ENCODE measurements at regions not wholly inside any gene's neighbourhood (a gene's known extent, or its start where the extent isn't known, plus 50 kb on each side); places are given as distances from the start of the nearest gene placed in this dataset.

GRCh38 chr12:65637774-65638173, 186.5 kb upstream of the HMGA2 start:
- ChIA-PET CTCF (no interaction called here), POLR2A (interaction anchor here (1.4 kb wide), 1 partner anchor 186 kb away, joined by 3 read pairs; the partner anchor contains the start of gene HMGA2), RAD21 (ENCODE audit: low non-redundant PET in 1 of 2, low total read pairs in 2 of 2, uncharacterized antibody in 2 of 2, unreplicated experiment in 2 of 2) (no interaction called here)
- Histone ChIP-seq H3K36me3 (ENCODE audit: control insufficient read depth in 1 of 2, insufficient read depth in 2 of 2, low read length in 2 of 2) (no peaks in the 10 kb centered on the region; a peak in 1 of 4 replicates), H3K9ac (ENCODE audit: low read length) (no peak overlapping the region), H3K9me3 (ENCODE audit: control insufficient read depth in 1 of 2, insufficient read depth in 1 of 2, low read depth in 1 of 2, low read length in 2 of 2) (no peaks in the 10 kb centered on the region), H3K4me2 (ENCODE audit: low read length) (no peak overlapping the region), H3K9me2 (ENCODE audit: insufficient read depth) (no peaks in the 10 kb centered on the region), H3K4me3 (replicated peaks in 1 of 2; ENCODE audit: low read depth in 1 of 2, low read length in 2 of 2) (no peak overlapping the region), H2AFZ (ENCODE audit: low read depth, low read length, poor library complexity, severe bottlenecking) (no peak overlapping the region), H3K27me3 (ENCODE audit: insufficient read depth, low read length) (no peaks in the 10 kb centered on the region), H3K27ac (ENCODE audit: low read depth, low read length) (peak overlapping the region; percentile 11; the same call in 1 of the 2 replicates), H3K4me1 (ENCODE audit: control insufficient read depth in 1 of 2, insufficient read depth in 2 of 2, low read length in 2 of 2) (peaks cover 54 to 75% of the 10 kb centered on the region in 2 experiments), H3K79me2 (ENCODE audit: insufficient read depth, low read length) (peaks cover 22% of the 10 kb centered on the region; the same call in 1 of the 2 replicates), H4K20me1 (ENCODE audit: insufficient read depth) (no peaks in the 10 kb centered on the region)
- TF ChIP-seq YY1 (IDR thresholded peaks at IDR 0.05; ENCODE audit: extremely low read depth, insufficient replicate concordance, low read depth, low read length) (no peak), ATF3 (IDR thresholded peaks at IDR 0.05) (no peak), TCF7L2 (IDR thresholded peaks at IDR 0.05; ENCODE audit: borderline replicate concordance, extremely low read depth, insufficient read depth, insufficient read length) (no peak), POLR2AphosphoS5 (IDR thresholded peaks at IDR 0.05; ENCODE audit: low read depth, low read length) (no peak)
- intact Hi-C loops (cut with micrococcal nuclease): no loop called here
- no peak for DNase-seq (ENCODE audit: low read depth, low spot score)
- no TSS peak for BruUV-seq (replicated peaks)
- ATAC-seq: no peak

GRCh38 chr12:65638324-65638723, 186.0 kb upstream of the HMGA2 start:
- Histone ChIP-seq H4K20me1 (ENCODE audit: insufficient read depth) (no peaks in the 10 kb centered on the region), H3K4me3 (replicated peaks in 1 of 2; ENCODE audit: low read depth in 1 of 2, low read length in 2 of 2) (no peak overlapping the region), H3K4me2 (ENCODE audit: low read length) (no peak overlapping the region), H3K27me3 (ENCODE audit: insufficient read depth, low read length) (no peaks in the 10 kb centered on the region), H3K9ac (ENCODE audit: low read length) (no peak overlapping the region), H3K79me2 (ENCODE audit: insufficient read depth, low read length) (peaks cover 22% of the 10 kb centered on the region; the same call in 1 of the 2 replicates), H3K36me3 (ENCODE audit: control insufficient read depth in 1 of 2, insufficient read depth in 2 of 2, low read length in 2 of 2) (no peaks in the 10 kb centered on the region; a peak in 1 of 4 replicates), H2AFZ (ENCODE audit: low read depth, low read length, poor library complexity, severe bottlenecking) (no peak overlapping the region), H3K4me1 (ENCODE audit: control insufficient read depth in 1 of 2, insufficient read depth in 2 of 2, low read length in 2 of 2) (peaks cover 53 to 76% of the 10 kb centered on the region in 2 experiments), H3K9me2 (ENCODE audit: insufficient read depth) (no peaks in the 10 kb centered on the region), H3K9me3 (ENCODE audit: control insufficient read depth in 1 of 2, insufficient read depth in 1 of 2, low read depth in 1 of 2, low read length in 2 of 2) (no peaks in the 10 kb centered on the region), H3K27ac (ENCODE audit: low read depth, low read length) (peak overlapping the region; percentile 73)
- no peak for DNase-seq (ENCODE audit: low read depth, low spot score)
- CTCF ChIA-PET: no interaction called here
- POLR2A ChIA-PET: no interaction called here
- ATAC-seq: no peak
- RAD21 ChIA-PET (ENCODE audit: low non-redundant PET in 1 of 2, low total read pairs in 2 of 2, uncharacterized antibody in 2 of 2, unreplicated experiment in 2 of 2): no interaction called here
- intact Hi-C loops (cut with micrococcal nuclease): no loop called here
- TF ChIP-seq POLR2AphosphoS5 (IDR thresholded peaks at IDR 0.05; ENCODE audit: low read depth, low read length) (no peak), ATF3 (IDR thresholded peaks at IDR 0.05) (no peak), ZBTB33 (IDR thresholded peaks at IDR 0.05; ENCODE audit: extremely low read depth, insufficient replicate concordance, low read length) (no peak)
- no TSS peak for BruUV-seq (replicated peaks)

Measured in HCT116 (cell line).